ENCODE measurements at regions not wholly inside any gene's neighbourhood (a gene's known extent, or its start where the extent isn't known, plus 50 kb on each side); places are given as distances from the start of the nearest gene placed in this dataset.

- no peak for DNase-seq
- peaks cover 50% of the 10 kb centered on the region for H3K9me3 Mint-ChIP-seq
- H3K36me3 Mint-ChIP-seq (ENCODE audit: low read depth) = no peaks in the 10 kb centered on the region
- no peaks in the 10 kb centered on the region for H3K4me1 Mint-ChIP-seq (ENCODE audit: low read depth)
- no peak overlapping the region for H3K27ac Mint-ChIP-seq
- no peak overlapping the region for H3K4me3 Mint-ChIP-seq
- no peaks in the 10 kb centered on the region for H3K27me3 Mint-ChIP-seq
These were observed 2274.7 kb downstream of the TP53TG3F start for GRCh38 chr16:35733971-35734702.

- Mint-ChIP-seq H3K36me3 (ENCODE audit: low read depth) (no peaks in the 10 kb centered on the region), H3K27me3 (no peaks in the 10 kb centered on the region), H3K4me1 (ENCODE audit: low read depth) (no peaks in the 10 kb centered on the region), H3K27ac (no peak overlapping the region), H3K9me3 (peaks cover 57% of the 10 kb centered on the region), H3K4me3 (no peak overlapping the region)
- DNase-seq = no peak
These were observed 2275.5 kb downstream of the TP53TG3F start for GRCh38 chr16:35734728-35735402.

- Mint-ChIP-seq H3K36me3 (ENCODE audit: low read depth) (no peaks in the 10 kb centered on the region), H3K27me3 (no peaks in the 10 kb centered on the region), H3K27ac (no peak overlapping the region), H3K9me3 (peaks cover 59% of the 10 kb centered on the region), H3K4me1 (ENCODE audit: low read depth) (no peaks in the 10 kb centered on the region), H3K4me3 (no peak overlapping the region)
- no peak for DNase-seq
These were observed 2276.2 kb downstream of the TP53TG3F start for GRCh38 chr16:35735403-35736251.

- Mint-ChIP-seq H3K36me3 (ENCODE audit: low read depth) (no peaks in the 10 kb centered on the region), H3K4me3 (no peak overlapping the region), H3K27ac (no peak overlapping the region), H3K4me1 (ENCODE audit: low read depth) (no peaks in the 10 kb centered on the region), H3K9me3 (peaks cover 59% of the 10 kb centered on the region), H3K27me3 (no peaks in the 10 kb centered on the region)
- DNase-seq = no peak
These were observed 2277.1 kb downstream of the TP53TG3F start for GRCh38 chr16:35736546-35736945.

- Mint-ChIP-seq H3K4me1 (ENCODE audit: low read depth) (no peaks in the 10 kb centered on the region), H3K36me3 (ENCODE audit: low read depth) (no peaks in the 10 kb centered on the region), H3K27ac (no peak overlapping the region), H3K4me3 (no peak overlapping the region), H3K9me3 (peaks cover 61% of the 10 kb centered on the region), H3K27me3 (no peaks in the 10 kb centered on the region)
- DNase-seq = no peak
These were observed 2277.7 kb downstream of the TP53TG3F start for GRCh38 chr16:35737076-35737475.

GRCh38 chr16:35741546-35741945, 2282.1 kb downstream of the TP53TG3F start:
- Mint-ChIP-seq H3K36me3 (ENCODE audit: low read depth) (no peaks in the 10 kb centered on the region), H3K4me3 (no peak overlapping the region), H3K27me3 (no peaks in the 10 kb centered on the region), H3K27ac (no peak overlapping the region), H3K9me3 (peaks cover 76% of the 10 kb centered on the region), H3K4me1 (ENCODE audit: low read depth) (no peaks in the 10 kb centered on the region)
- DNase-seq = no peak

- no peak overlapping the region for H3K4me3 Mint-ChIP-seq
These were observed 2283.8 kb downstream of the TP53TG3F start for GRCh38 chr16:35743101-35743692.

GRCh38 chr16:35744084-35744483, 2284.7 kb downstream of the TP53TG3F start:
- H3K27me3 Mint-ChIP-seq = no peaks in the 10 kb centered on the region
- no peak for DNase-seq
- H3K27ac Mint-ChIP-seq = no peak overlapping the region
- H3K4me3 Mint-ChIP-seq = no peak overlapping the region
- H3K36me3 Mint-ChIP-seq (ENCODE audit: low read depth) = no peaks in the 10 kb centered on the region
- peaks cover 62% of the 10 kb centered on the region for H3K9me3 Mint-ChIP-seq
- no peaks in the 10 kb centered on the region for H3K4me1 Mint-ChIP-seq (ENCODE audit: low read depth)

More at GRCh38 chr16:35743101-35743692, 2283.8 kb downstream of the TP53TG3F start:
- Mint-ChIP-seq H3K36me3 (ENCODE audit: low read depth) (no peaks in the 10 kb centered on the region), H3K9me3 (peaks cover 69% of the 10 kb centered on the region), H3K27ac (no peak overlapping the region), H3K27me3 (no peaks in the 10 kb centered on the region), H3K4me1 (ENCODE audit: low read depth) (no peaks in the 10 kb centered on the region)
- DNase-seq = no peak

GRCh38 chr16:35744726-35745125, 2285.3 kb downstream of the TP53TG3F start:
- DNase-seq = no peak
- H3K4me1 Mint-ChIP-seq (ENCODE audit: low read depth) = no peaks in the 10 kb centered on the region
- H3K9me3 Mint-ChIP-seq = peaks cover 60% of the 10 kb centered on the region
- no peak overlapping the region for H3K4me3 Mint-ChIP-seq
- no peaks in the 10 kb centered on the region for H3K36me3 Mint-ChIP-seq (ENCODE audit: low read depth)
- no peaks in the 10 kb centered on the region for H3K27me3 Mint-ChIP-seq
- no peak overlapping the region for H3K27ac Mint-ChIP-seq

GRCh38 chr16:35745191-35745590, 2285.8 kb downstream of the TP53TG3F start:
- no peaks in the 10 kb centered on the region for H3K27me3 Mint-ChIP-seq
- H3K27ac Mint-ChIP-seq = no peak overlapping the region
- DNase-seq = no peak
- H3K4me1 Mint-ChIP-seq (ENCODE audit: low read depth) = no peaks in the 10 kb centered on the region
- no peak overlapping the region for H3K4me3 Mint-ChIP-seq
- H3K36me3 Mint-ChIP-seq (ENCODE audit: low read depth) = no peaks in the 10 kb centered on the region
- H3K9me3 Mint-ChIP-seq = peaks cover 57% of the 10 kb centered on the region

GRCh38 chr16:35745821-35746248, 2286.4 kb downstream of the TP53TG3F start:
- H3K4me1 Mint-ChIP-seq (ENCODE audit: low read depth) = no peaks in the 10 kb centered on the region
- no peak overlapping the region for H3K4me3 Mint-ChIP-seq
- H3K27me3 Mint-ChIP-seq = no peaks in the 10 kb centered on the region
- H3K27ac Mint-ChIP-seq = no peak overlapping the region
- no peak for DNase-seq
- H3K36me3 Mint-ChIP-seq (ENCODE audit: low read depth) = no peaks in the 10 kb centered on the region
- peaks cover 53% of the 10 kb centered on the region for H3K9me3 Mint-ChIP-seq

- H3K36me3 Mint-ChIP-seq (ENCODE audit: low read depth) = no peaks in the 10 kb centered on the region
- no peaks in the 10 kb centered on the region for H3K4me1 Mint-ChIP-seq (ENCODE audit: low read depth)
- no peak for DNase-seq
- no peaks in the 10 kb centered on the region for H3K27me3 Mint-ChIP-seq
- no peak overlapping the region for H3K27ac Mint-ChIP-seq
- H3K9me3 Mint-ChIP-seq = peaks cover 48% of the 10 kb centered on the region
- no peak overlapping the region for H3K4me3 Mint-ChIP-seq
These were observed 2287.0 kb downstream of the TP53TG3F start for GRCh38 chr16:35746281-35746962.

- Mint-ChIP-seq H3K27ac (no peak overlapping the region), H3K4me3 (no peak overlapping the region), H3K27me3 (no peaks in the 10 kb centered on the region), H3K4me1 (ENCODE audit: low read depth) (no peaks in the 10 kb centered on the region), H3K36me3 (ENCODE audit: low read depth) (no peaks in the 10 kb centered on the region), H3K9me3 (peaks cover 41% of the 10 kb centered on the region)
- no peak for DNase-seq
These were observed 2287.7 kb downstream of the TP53TG3F start for GRCh38 chr16:35746963-35747657.
